Activated T-cell treated with anti-CD3 and anti-CD28 coated beads, Interleukin-2, amount 50 U/mL, for 4 hours (primary cell): ENCODE measurements at regions not wholly inside any gene's neighbourhood (a gene's known extent, or its start where the extent isn't known, plus 50 kb on each side); places are given as distances from the start of the nearest gene placed in this dataset.

Experiments
- ATAC-seq, 2 donors: fragments of 200-7000 bp; cut with Tn5 transposase; one replicate each; pipeline ENCODE4 v1.10.0; 2021
- DNase-seq: peaks from one replicate; pipeline ENCODE4 v3.0.0-alpha.2; 2020
- H3K27me3 Mint-ChIP-seq: one replicate; pipeline ENCODE4 v1.8.0; 2021; ENCODE audit warnings: low read depth, mixed read lengths
- H3K36me3 Mint-ChIP-seq: one replicate; pipeline ENCODE4 v1.8.0; 2022; ENCODE audit warnings: mixed read lengths; ENCODE audit not compliant: insufficient read depth
- H3K4me1 Mint-ChIP-seq: one replicate; pipeline ENCODE4 v1.8.0; 2021; ENCODE audit warnings: low read depth, mixed read lengths
- H3K4me3 Mint-ChIP-seq: one replicate; pipeline ENCODE4 v1.8.0; 2021; ENCODE audit warnings: mild to moderate bottlenecking, moderate library complexity, mixed read lengths
- H3K9me3 Mint-ChIP-seq: one replicate; pipeline ENCODE4 v1.8.0; 2021; ENCODE audit warnings: mixed read lengths

DNA sequence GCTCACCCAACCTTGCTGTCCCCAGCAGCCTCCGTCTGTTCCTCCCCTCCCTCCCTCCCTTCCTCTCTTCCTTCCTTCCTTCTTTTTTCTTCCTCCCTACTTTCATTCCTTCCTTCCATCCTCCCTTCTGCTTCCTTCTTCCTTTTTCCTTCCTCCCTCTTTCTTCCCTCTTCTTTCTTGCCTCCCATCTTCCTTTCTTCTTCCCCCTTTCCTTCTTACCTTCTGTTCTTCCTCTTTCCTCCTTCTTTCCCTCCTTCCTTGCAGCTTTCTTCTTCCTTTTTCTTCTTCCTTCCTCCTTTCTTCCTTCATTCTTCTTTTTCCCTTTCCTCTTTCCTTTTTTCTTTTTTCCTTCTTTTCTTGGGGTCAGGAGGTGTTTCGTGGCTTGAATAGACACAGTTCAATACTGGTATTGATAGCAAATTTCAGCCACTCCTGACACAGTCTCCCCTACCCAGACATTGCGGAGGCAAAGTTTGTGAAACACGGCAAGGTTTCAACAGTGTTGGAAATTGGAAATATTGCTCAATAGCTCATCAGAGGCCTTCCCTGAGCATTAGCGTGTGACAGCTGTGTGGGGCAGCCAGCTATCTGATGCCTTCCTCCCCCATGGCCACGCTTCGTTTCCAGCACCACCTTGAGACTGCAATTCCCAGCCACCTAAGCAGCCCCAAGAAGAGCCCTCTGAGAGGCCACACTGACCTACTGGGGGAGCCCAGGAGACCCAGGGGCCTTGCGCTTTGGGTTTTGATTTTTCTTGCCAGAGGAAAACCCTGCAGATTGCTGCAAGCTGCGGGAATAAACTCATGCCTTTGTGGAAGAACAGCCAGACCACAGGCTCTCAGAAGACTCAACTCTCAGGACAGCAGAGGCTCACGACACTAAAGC is 82.2 kb downstream of the KLF15 start:
- Mint-ChIP-seq H3K36me3 (no peaks in the 10 kb centered on the region), H3K27me3 (peaks cover 29% of the 10 kb centered on the region), H3K4me1 (no peaks in the 10 kb centered on the region), H3K9me3 (no peaks in the 10 kb centered on the region), H3K4me3 (no peak overlapping the region)
- ATAC-seq (no peak), DNase-seq (no peak)

DNA sequence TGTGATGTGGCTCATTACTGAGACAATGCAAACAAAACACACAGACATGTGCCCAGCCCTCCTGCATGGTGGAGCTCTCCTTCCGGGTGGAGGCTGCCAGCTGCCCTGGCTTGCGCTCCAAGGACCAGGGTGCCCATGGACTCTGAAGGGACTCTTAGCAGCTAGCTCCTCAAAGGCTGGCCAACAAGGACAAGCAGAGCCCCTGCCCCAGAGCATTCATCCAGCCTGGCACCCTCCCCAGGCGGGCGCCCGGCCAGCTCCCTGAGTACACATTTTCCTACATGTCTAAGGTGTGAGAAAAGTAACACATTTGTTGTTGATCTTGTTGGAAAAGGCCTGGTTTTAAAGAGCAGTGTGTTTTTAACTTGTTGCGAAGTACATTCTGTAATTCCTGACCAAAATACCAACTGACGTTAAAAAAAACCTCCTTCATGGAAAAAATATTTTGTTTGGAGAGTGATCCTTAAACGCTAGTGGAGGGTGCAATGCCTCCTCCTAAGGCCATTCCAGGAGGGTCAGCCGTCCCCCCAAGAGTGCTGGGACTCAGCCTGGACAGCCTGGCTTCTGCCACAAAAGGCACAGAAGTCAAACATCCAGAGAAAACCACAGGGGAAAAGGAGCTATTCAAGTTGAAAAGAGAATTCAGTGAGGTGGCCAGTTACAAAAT is 86.9 kb downstream of the KLF15 start:
- no peak for DNase-seq
- Mint-ChIP-seq H3K27me3 (peaks cover 29% of the 10 kb centered on the region), H3K36me3 (no peaks in the 10 kb centered on the region), H3K4me3 (no peak overlapping the region), H3K9me3 (no peaks in the 10 kb centered on the region), H3K4me1 (no peaks in the 10 kb centered on the region)
- no peak for ATAC-seq

DNA sequence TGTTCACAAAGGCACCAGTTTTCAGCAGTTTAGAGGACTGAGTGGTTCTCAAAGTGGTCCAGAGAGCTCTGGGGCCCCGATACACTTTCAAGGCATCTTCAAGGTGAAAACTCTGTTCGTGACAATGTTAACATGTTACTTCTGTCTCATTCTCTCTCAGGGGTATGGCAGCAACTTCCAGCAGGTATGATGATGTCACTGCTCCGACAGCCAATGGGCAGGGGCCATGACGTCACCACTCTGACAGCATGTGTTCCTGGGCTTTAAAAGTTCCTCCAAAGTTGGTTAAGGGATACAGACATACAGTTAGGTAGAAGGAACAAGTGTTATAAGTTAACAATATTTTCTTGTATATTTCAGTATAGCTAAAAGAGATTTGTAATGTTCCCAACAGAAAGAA is 87.9 kb downstream of the KLF15 start:
- Mint-ChIP-seq H3K27me3 (peaks cover 36% of the 10 kb centered on the region), H3K4me1 (no peaks in the 10 kb centered on the region), H3K36me3 (no peaks in the 10 kb centered on the region), H3K9me3 (no peaks in the 10 kb centered on the region), H3K4me3 (no peak overlapping the region)
- no peak for ATAC-seq
- DNase-seq, result no peak

- Mint-ChIP-seq H3K4me1 (no peaks in the 10 kb centered on the region), H3K36me3 (no peaks in the 10 kb centered on the region), H3K27me3 (peaks cover 34% of the 10 kb centered on the region), H3K4me3 (no peak overlapping the region), H3K9me3 (no peaks in the 10 kb centered on the region)
- DNase-seq, result no peak
- no peak for ATAC-seq
These were observed 88.3 kb downstream of the KLF15 start for GRCh38 chr3:126268866-126269265.

- no peaks in the 10 kb centered on the region for H3K4me1 Mint-ChIP-seq
- peaks cover 33% of the 10 kb centered on the region for H3K27me3 Mint-ChIP-seq
- no peaks in the 10 kb centered on the region for H3K36me3 Mint-ChIP-seq
- no peaks in the 10 kb centered on the region for H3K9me3 Mint-ChIP-seq
- H3K4me3 Mint-ChIP-seq, result no peak overlapping the region
- DNase-seq (no peak), ATAC-seq (no peak)
These were observed 87.7 kb upstream of the ALDH1L1 start for GRCh38 chr3:126267976-126268615.

DNA sequence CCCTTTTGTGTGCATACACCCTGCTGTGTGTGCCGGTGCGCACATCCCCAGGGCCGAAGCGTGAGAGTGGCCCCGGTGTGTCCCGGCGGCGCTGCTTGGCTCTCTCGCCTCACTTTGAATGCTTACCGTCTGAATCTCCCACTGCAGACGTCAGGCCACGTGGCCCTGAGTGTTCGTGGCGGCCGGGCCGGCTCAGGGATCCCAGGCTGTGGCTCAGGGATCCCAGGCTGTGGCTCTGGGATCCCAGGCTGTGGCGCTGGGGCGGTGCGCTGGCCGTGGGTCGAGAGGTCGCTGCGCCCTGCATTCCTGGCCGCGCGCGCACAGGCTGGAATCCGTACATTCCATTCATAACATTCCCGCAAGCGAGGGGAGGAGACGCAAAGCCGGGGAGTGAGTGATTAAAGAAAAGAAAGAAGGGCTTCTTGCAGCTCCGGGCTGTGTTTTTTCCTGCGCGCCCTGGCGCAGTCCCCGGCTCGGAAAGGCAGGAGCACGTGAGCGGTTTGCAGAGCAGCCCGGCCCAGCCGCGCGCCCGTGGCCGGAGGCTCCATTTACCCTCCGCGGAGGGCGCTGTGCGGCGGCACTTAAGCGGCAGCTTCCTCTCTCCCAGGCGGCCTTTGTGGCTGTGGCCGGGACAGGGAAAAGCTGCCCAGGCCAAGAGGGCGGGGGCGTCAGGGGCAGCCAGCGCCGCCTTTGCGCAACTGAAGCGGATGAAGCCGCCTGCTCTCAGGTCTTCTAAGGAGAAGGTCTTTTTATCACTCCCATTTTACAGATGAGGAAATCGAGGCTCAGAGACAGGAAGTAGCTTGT is 87.0 kb upstream of the ALDH1L1 start:
- Mint-ChIP-seq H3K4me3 (no peak overlapping the region), H3K27me3 (peaks cover 38% of the 10 kb centered on the region), H3K36me3 (no peaks in the 10 kb centered on the region)

DNA sequence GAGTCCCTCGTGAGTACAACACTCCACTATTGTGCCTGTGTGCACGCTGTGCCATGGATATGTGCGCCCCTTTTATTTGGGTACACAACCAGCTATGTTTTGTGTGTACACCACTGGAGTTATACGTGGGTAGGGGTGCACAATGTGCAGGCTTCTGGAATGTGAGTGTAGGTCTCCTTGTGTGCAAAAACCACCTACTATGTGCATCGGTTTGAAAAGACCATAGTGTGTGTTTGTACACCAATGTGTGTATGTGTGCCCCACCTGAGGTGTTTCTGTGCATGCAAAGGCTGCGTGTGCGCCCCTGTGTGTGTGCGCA is 86.4 kb upstream of the ALDH1L1 start:
- Mint-ChIP-seq H3K4me1 (no peaks in the 10 kb centered on the region), H3K9me3 (no peaks in the 10 kb centered on the region), H3K36me3 (no peaks in the 10 kb centered on the region), H3K27me3 (peaks cover 42% of the 10 kb centered on the region), H3K4me3 (no peak overlapping the region)
- ATAC-seq (no peak), DNase-seq (no peak)

More for the DNA sequence above, 87.0 kb upstream of the ALDH1L1 start:
- DNase-seq (no peak), ATAC-seq (no peak)
- H3K4me1 Mint-ChIP-seq, result no peaks in the 10 kb centered on the region
- no peaks in the 10 kb centered on the region for H3K9me3 Mint-ChIP-seq

GRCh38 chr3:126266291-126266840 is 86.0 kb upstream of the ALDH1L1 start:
- no peak for DNase-seq
- ATAC-seq, result no peak
- peaks cover 45% of the 10 kb centered on the region for H3K27me3 Mint-ChIP-seq
- no peak overlapping the region for H3K4me3 Mint-ChIP-seq
- H3K4me1 Mint-ChIP-seq, result no peaks in the 10 kb centered on the region
- H3K9me3 Mint-ChIP-seq, result no peaks in the 10 kb centered on the region
- H3K36me3 Mint-ChIP-seq, result no peaks in the 10 kb centered on the region

- Mint-ChIP-seq H3K36me3 (no peaks in the 10 kb centered on the region), H3K4me3 (no peak overlapping the region), H3K4me1 (no peaks in the 10 kb centered on the region), H3K9me3 (no peaks in the 10 kb centered on the region), H3K27me3 (peaks cover 39% of the 10 kb centered on the region)
- DNase-seq (no peak), ATAC-seq (no peak)
These were observed 84.6 kb upstream of the ALDH1L1 start for GRCh38 chr3:126264952-126265351.

- Mint-ChIP-seq H3K4me3 (no peak overlapping the region), H3K27me3 (peaks cover 38% of the 10 kb centered on the region), H3K9me3 (no peaks in the 10 kb centered on the region), H3K36me3 (no peaks in the 10 kb centered on the region), H3K4me1 (no peaks in the 10 kb centered on the region)
- ATAC-seq (no peak), DNase-seq (no peak)
These were observed 84.0 kb upstream of the ALDH1L1 start for GRCh38 chr3:126264381-126264780.

- no peak for DNase-seq
- Mint-ChIP-seq H3K9me3 (no peaks in the 10 kb centered on the region), H3K4me1 (no peaks in the 10 kb centered on the region), H3K4me3 (no peak overlapping the region), H3K36me3 (no peaks in the 10 kb centered on the region), H3K27me3 (peaks cover 34% of the 10 kb centered on the region)
- ATAC-seq, result no peak
These were observed 83.6 kb upstream of the ALDH1L1 start for GRCh38 chr3:126263971-126264370.

DNA sequence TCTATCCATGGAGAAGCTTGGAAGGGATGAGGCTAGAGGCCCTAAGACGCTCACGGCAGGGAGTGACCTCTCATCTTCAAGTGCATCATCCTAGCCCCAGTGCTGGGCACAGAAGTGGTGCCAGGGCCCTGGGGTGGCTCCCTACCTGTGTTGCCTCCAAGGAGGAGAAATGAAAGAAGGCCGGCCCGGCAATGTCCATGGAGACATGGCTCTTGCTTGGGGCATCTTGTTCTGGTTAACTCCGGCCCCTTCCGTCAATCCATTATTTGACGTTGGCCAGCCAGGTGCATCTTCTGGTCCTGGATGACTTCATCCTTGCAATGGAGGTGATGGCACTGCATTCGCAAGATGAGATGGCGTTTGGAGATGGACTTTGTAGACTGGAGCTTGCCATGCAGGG is 83.2 kb upstream of the ALDH1L1 start:
- ATAC-seq, result no peak
- Mint-ChIP-seq H3K4me3 (no peak overlapping the region), H3K36me3 (no peaks in the 10 kb centered on the region), H3K9me3 (no peaks in the 10 kb centered on the region), H3K4me1 (no peaks in the 10 kb centered on the region), H3K27me3 (peaks cover 34% of the 10 kb centered on the region)
- no peak for DNase-seq

GRCh38 chr3:126262227-126262626 is 81.8 kb upstream of the ALDH1L1 start:
- H3K4me3 Mint-ChIP-seq, result no peak overlapping the region
- no peaks in the 10 kb centered on the region for H3K4me1 Mint-ChIP-seq
- no peak for DNase-seq
- no peaks in the 10 kb centered on the region for H3K36me3 Mint-ChIP-seq
- no peak for ATAC-seq
- H3K27me3 Mint-ChIP-seq, result peaks cover 26% of the 10 kb centered on the region
- no peaks in the 10 kb centered on the region for H3K9me3 Mint-ChIP-seq

- H3K4me3 Mint-ChIP-seq, result no peak overlapping the region
- H3K4me1 Mint-ChIP-seq, result no peaks in the 10 kb centered on the region
- no peaks in the 10 kb centered on the region for H3K9me3 Mint-ChIP-seq
- no peaks in the 10 kb centered on the region for H3K36me3 Mint-ChIP-seq
- ATAC-seq, result no peak
- peaks cover 22% of the 10 kb centered on the region for H3K27me3 Mint-ChIP-seq
- no peak for DNase-seq
These were observed 80.7 kb upstream of the ALDH1L1 start for GRCh38 chr3:126261037-126261436.
